ENCODE measurements at regions not wholly inside any gene's neighbourhood (a gene's known extent, or its start where the extent isn't known, plus 50 kb on each side); places are given as distances from the start of the nearest gene placed in this dataset.

- no peaks in the 10 kb centered on the region for H3K79me2 ChIP-seq (ENCODE audit: insufficient read depth, low read length)
- no peaks in the 10 kb centered on the region for H3K4me1 ChIP-seq (ENCODE audit: control insufficient read depth in 1 of 2, insufficient read depth in 2 of 2, low read length in 2 of 2)
- H3K9me3 ChIP-seq (ENCODE audit: control insufficient read depth in 1 of 2, insufficient read depth in 1 of 2, low read depth in 1 of 2, low read length in 2 of 2): peaks cover 0 to 8% of the 10 kb centered on the region in 2 experiments; a peak in 2 of 4 replicates
- H3K9ac ChIP-seq (ENCODE audit: low read length): no peak overlapping the region
- no peak overlapping the region for H3K27ac ChIP-seq (ENCODE audit: low read depth, low read length)
- no peak overlapping the region for H3K4me2 ChIP-seq (ENCODE audit: low read length)
- ATAC-seq: no peak
- no peaks in the 10 kb centered on the region for H3K27me3 ChIP-seq (ENCODE audit: insufficient read depth, low read length)
- H3K4me3 ChIP-seq (replicated peaks in 1 of 2; ENCODE audit: low read depth in 1 of 2, low read length in 2 of 2): no peak overlapping the region
- BruUV-seq (replicated peaks): no TSS peak
- no peak for TF ChIP-seq FOSL1 (IDR thresholded peaks at IDR 0.05; ENCODE audit: low read depth)
- TF ChIP-seq SRF (IDR thresholded peaks at IDR 0.05; ENCODE audit: low read depth): no peak
- no peak for TF ChIP-seq REST (IDR thresholded peaks at IDR 0.05; ENCODE audit: low read depth)
- TF ChIP-seq RAD21 (IDR thresholded peaks at IDR 0.05; ENCODE audit: low read depth): no peak
- no peak for TF ChIP-seq CTCF (IDR thresholded peaks at IDR 0.05 in 2 of 3, conservative IDR thresholded peaks at IDR 0.05 in 1 of 3; ENCODE audit: borderline replicate concordance in 1 of 3, insufficient read depth in 1 of 3, low read depth in 2 of 3, low read length in 2 of 3)
- no peak for TF ChIP-seq EZH2 (IDR thresholded peaks at IDR 0.05)
- TF ChIP-seq TCF7L2 (IDR thresholded peaks at IDR 0.05; ENCODE audit: borderline replicate concordance, extremely low read depth, insufficient read depth, insufficient read length): no peak
- TF ChIP-seq EZH2phosphoT487 (IDR thresholded peaks at IDR 0.05; ENCODE audit: borderline replicate concordance): no peak
- TF ChIP-seq YY1 (IDR thresholded peaks at IDR 0.05; ENCODE audit: extremely low read depth, insufficient replicate concordance, low read depth, low read length): no peak
- no peak for TF ChIP-seq CBX3 (IDR thresholded peaks at IDR 0.05; ENCODE audit: low read depth)
- no peak for TF ChIP-seq MAX (IDR thresholded peaks at IDR 0.05)
- no peak for TF ChIP-seq JUND (IDR thresholded peaks at IDR 0.05)
- intact Hi-C loops (cut with micrococcal nuclease): no loop called here
- DNase-seq (ENCODE audit: low read depth, low spot score): no peak
- RAD21 ChIA-PET (ENCODE audit: low non-redundant PET in 1 of 2, low total read pairs in 2 of 2, uncharacterized antibody in 2 of 2, unreplicated experiment in 2 of 2): no interaction called here
- POLR2A ChIA-PET: no interaction called here
- H2AFZ ChIP-seq (ENCODE audit: low read depth, low read length, poor library complexity, severe bottlenecking): no peak overlapping the region
- no peaks in the 10 kb centered on the region for H3K9me2 ChIP-seq (ENCODE audit: insufficient read depth)
- CTCF ChIA-PET: no interaction called here
- H4K20me1 ChIP-seq (ENCODE audit: insufficient read depth): no peaks in the 10 kb centered on the region
- no peaks in the 10 kb centered on the region for H3K36me3 ChIP-seq (ENCODE audit: control insufficient read depth in 1 of 2, insufficient read depth in 2 of 2, low read length in 2 of 2)
Measured at GRCh38 chr6:93746892-93747291, 327.5 kb upstream of the EPHA7 start.

All from HCT116 (cell line).